Stimulated activated naive B cell treated with anti-CD40 and anti-IgM and Interleukin-4, amounts not matched to agents 10 μg/mL and 1 μg/mL and 100 μg/mL, for 72 hours (primary cell): ENCODE measurements at regions not wholly inside any gene's neighbourhood (a gene's known extent, or its start where the extent isn't known, plus 50 kb on each side); places are given as distances from the start of the nearest gene placed in this dataset.

Source experiments
- ATAC-seq, 2 donors: fragments of 150-1000 bp; cut with Tn5 transposase; replicated peaks; 2 replicates each; pipeline ENCODE4 v1.10.0; 2021; ENCODE audit warnings: moderate library complexity in 1 of 2
- DNase-seq: peaks from one replicate; pipeline ENCODE4 v3.0.0; 2021
- H3K27ac Mint-ChIP-seq: one replicate; pipeline ENCODE4 v1.8.0; 2022; ENCODE audit warnings: mild to moderate bottlenecking, mixed read lengths
- H3K27me3 Mint-ChIP-seq, 2 donors: one replicate each; pipeline ENCODE4 v1.8.0; 2022; ENCODE audit warnings: mixed read lengths in 2 of 2
- H3K36me3 Mint-ChIP-seq, 2 donors: one replicate each; pipeline ENCODE4 v1.8.0; 2022; ENCODE audit warnings: mixed read lengths in 2 of 2, mild to moderate bottlenecking in 1 of 2
- H3K4me1 Mint-ChIP-seq, 2 donors: one replicate each; pipeline ENCODE4 v1.8.0; 2022; ENCODE audit warnings: mixed read lengths in 2 of 2, mild to moderate bottlenecking in 1 of 2
- H3K4me3 Mint-ChIP-seq, 2 donors: one replicate each; pipeline ENCODE4 v1.8.0; 2022; ENCODE audit warnings: mild to moderate bottlenecking in 2 of 2, mixed read lengths in 2 of 2, moderate library complexity in 1 of 2
- H3K9me3 Mint-ChIP-seq, 2 donors: one replicate each; pipeline ENCODE4 v1.8.0; 2022; ENCODE audit warnings: mixed read lengths in 2 of 2, mild to moderate bottlenecking in 1 of 2

- Mint-ChIP-seq H3K4me3 (no peak overlapping the region), H3K27ac (no peak overlapping the region), H3K4me1 (no peaks in the 10 kb centered on the region), H3K27me3 (peaks cover 10 to 22% of the 10 kb centered on the region in 2 donors), H3K9me3 (no peaks in the 10 kb centered on the region), H3K36me3 (no peaks in the 10 kb centered on the region)
- ATAC-seq (no peak), DNase-seq (no peak)
Observed at GRCh38 chr12:67855103-67855502, 134.1 kb upstream of the IFNG-AS1 start.

DNA sequence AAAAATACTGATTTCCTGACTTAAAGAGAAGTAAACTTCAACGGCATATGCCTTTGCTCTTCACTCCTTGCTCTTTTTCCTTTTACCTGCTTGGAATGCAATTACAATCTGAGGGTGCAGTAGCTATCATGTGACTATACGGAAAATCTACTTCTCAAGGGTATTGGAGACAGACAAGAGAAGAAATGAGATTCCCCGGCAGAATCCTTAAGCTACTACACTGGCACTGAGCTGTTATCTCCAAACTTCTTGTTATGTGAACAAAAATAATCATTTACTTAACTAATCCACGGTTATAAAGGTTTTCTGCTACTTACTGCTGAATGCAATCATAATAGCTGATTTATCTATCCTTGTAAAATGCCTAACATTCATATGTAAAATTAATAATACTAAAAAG lies 118.0 kb upstream of the IFNG-AS1 start:
- no peak for DNase-seq
- Mint-ChIP-seq H3K4me1 (peaks cover 0 to 7% of the 10 kb centered on the region in 2 donors), H3K27me3 (peaks cover 0 to 6% of the 10 kb centered on the region in 2 donors), H3K36me3 (peaks cover 3 to 6% of the 10 kb centered on the region in 2 donors), H3K27ac (no peak overlapping the region), H3K9me3 (peaks cover 0 to 6% of the 10 kb centered on the region in 2 donors), H3K4me3 (no peak overlapping the region)
- no peak for ATAC-seq

DNA sequence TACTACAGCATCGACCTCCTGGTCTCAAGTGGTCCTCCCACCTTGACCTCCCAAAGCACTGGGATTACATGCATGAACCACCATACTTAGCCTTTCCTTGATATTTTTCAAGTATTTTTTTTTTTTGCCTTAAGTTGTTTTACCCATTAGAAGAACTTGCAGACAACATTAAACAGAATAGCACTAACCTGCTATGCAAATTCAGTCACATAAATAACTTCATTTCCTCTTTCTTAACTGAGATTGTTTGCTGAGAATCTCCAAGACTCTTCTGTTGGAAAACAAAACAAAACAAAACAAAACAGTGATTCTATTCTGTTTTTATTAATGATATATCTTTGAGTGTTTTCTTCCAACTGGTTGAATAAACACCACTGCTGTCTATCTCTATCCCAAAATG lies 115.9 kb upstream of the IFNG-AS1 start:
- no peak for DNase-seq
- no peak for ATAC-seq
- Mint-ChIP-seq H3K36me3 (peaks cover 2 to 3% of the 10 kb centered on the region in 2 donors), H3K4me3 (no peak overlapping the region), H3K27ac (no peak overlapping the region), H3K4me1 (peaks cover 0 to 7% of the 10 kb centered on the region in 2 donors), H3K27me3 (peaks cover 0 to 4% of the 10 kb centered on the region in 2 donors), H3K9me3 (peaks cover 0 to 4% of the 10 kb centered on the region in 2 donors)

DNA sequence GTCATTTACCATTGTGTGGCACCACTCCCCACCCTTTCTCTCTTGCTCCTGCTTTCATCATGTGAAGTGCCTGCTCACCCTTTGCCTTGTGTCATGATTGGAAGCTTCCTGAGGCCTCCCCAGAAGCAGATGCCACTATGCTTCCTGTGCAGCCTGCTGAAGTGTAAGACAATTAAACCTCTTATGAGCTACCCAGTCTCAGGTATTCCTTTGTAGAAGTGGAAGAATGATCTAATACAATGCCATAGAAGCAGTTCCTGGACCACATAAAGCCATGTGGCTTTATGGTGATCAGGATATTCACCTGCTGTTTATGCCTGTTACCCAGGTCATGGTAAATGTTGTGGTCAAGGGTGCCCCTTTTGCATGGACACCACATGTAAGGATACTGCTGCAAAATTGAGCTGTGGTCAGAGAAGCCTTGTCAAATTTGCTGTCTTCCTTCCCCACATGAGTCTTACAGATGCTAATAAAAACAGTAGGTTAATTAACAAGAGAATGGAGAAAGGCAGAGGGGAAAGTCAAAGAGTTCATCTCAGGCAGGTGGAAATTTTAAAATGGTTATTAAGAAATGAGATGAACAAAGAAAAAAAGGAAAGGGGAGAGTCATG lies 112.8 kb upstream of the IFNG-AS1 start:
- peaks cover 0 to 1% of the 10 kb centered on the region in 2 donors for H3K9me3 Mint-ChIP-seq
- DNase-seq (no peak), ATAC-seq (no peak)
- H3K4me3 Mint-ChIP-seq, result no peak overlapping the region
- H3K36me3 Mint-ChIP-seq, result no peaks in the 10 kb centered on the region
- peaks cover 0 to 7% of the 10 kb centered on the region in 2 donors for H3K4me1 Mint-ChIP-seq
- H3K27me3 Mint-ChIP-seq, result peaks cover 0 to 5% of the 10 kb centered on the region in 2 donors
- no peak overlapping the region for H3K27ac Mint-ChIP-seq

- H3K4me3 Mint-ChIP-seq, result no peak overlapping the region
- H3K27ac Mint-ChIP-seq, result no peak overlapping the region
- peaks cover 0 to 1% of the 10 kb centered on the region in 2 donors for H3K9me3 Mint-ChIP-seq
- DNase-seq (no peak), ATAC-seq (no peak)
- peaks cover 2 to 7% of the 10 kb centered on the region in 2 donors for H3K4me1 Mint-ChIP-seq
- H3K27me3 Mint-ChIP-seq, result peaks cover 0 to 11% of the 10 kb centered on the region in 2 donors
- H3K36me3 Mint-ChIP-seq, result no peaks in the 10 kb centered on the region
Observed at GRCh38 chr12:67877727-67878126, 111.5 kb upstream of the IFNG-AS1 start.

DNA sequence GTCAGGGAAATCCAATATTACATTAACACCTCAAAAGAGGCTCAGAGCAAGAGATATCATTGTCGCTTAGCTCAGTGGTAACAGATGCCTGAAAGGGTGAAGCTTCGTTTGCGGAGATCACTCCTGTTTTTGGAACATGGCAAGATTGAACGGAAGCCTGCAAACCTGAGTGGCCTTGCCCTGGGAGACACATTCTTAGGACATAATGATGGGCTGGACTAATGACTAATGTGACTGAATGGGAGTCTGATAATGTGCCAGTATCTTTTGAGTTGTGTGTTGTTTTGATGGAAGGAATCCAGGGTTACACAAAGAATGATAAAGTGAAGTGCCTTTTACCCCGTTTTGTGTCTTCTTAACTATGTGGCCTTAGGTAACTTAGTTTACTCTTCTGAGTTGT lies 109.3 kb upstream of the IFNG-AS1 start:
- H3K9me3 Mint-ChIP-seq, result peaks cover 0 to 1% of the 10 kb centered on the region in 2 donors
- no peak for ATAC-seq
- DNase-seq, result no peak
- H3K27ac Mint-ChIP-seq, result no peak overlapping the region
- H3K36me3 Mint-ChIP-seq, result no peaks in the 10 kb centered on the region
- H3K4me1 Mint-ChIP-seq, result peaks cover 0 to 2% of the 10 kb centered on the region in 2 donors
- H3K27me3 Mint-ChIP-seq, result peaks cover 5 to 17% of the 10 kb centered on the region in 2 donors
- no peak overlapping the region for H3K4me3 Mint-ChIP-seq

DNA sequence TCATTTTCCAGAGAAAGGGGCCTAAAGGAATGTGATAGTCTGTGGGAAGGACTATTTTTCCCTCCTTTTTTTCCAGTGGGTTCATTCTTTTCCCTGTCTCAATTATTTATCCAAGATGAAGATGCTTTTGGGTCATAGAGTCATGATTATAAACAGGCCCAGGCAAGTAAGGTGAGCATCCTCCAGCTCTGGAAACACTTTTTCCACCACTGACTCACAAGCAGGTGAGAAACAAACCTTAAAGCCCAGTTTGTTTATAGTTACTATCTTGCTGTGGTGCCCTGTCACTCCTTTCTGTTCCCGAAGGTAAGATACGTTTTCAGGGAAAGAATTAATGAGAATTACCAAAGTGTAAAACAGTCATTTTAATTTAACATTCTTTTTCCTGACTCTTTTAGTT lies 107.7 kb upstream of the IFNG-AS1 start:
- Mint-ChIP-seq H3K4me3 (no peak overlapping the region), H3K4me1 (peaks cover 0 to 2% of the 10 kb centered on the region in 2 donors), H3K27me3 (peaks cover 15 to 29% of the 10 kb centered on the region in 2 donors), H3K9me3 (no peaks in the 10 kb centered on the region), H3K27ac (no peak overlapping the region), H3K36me3 (no peaks in the 10 kb centered on the region)
- DNase-seq, result no peak
- ATAC-seq, result no peak

GRCh38 chr12:67884596-67884995 lies 104.7 kb upstream of the IFNG-AS1 start:
- Mint-ChIP-seq H3K9me3 (no peaks in the 10 kb centered on the region), H3K27me3 (peaks cover 19 to 34% of the 10 kb centered on the region in 2 donors), H3K27ac (no peak overlapping the region), H3K4me3 (no peak overlapping the region), H3K36me3 (no peaks in the 10 kb centered on the region), H3K4me1 (peaks cover 0 to 2% of the 10 kb centered on the region in 2 donors)
- ATAC-seq (no peak), DNase-seq (no peak)

- ATAC-seq, result no peak
Observed at GRCh38 chr12:67885375-67886169, 103.7 kb upstream of the IFNG-AS1 start.

DNA sequence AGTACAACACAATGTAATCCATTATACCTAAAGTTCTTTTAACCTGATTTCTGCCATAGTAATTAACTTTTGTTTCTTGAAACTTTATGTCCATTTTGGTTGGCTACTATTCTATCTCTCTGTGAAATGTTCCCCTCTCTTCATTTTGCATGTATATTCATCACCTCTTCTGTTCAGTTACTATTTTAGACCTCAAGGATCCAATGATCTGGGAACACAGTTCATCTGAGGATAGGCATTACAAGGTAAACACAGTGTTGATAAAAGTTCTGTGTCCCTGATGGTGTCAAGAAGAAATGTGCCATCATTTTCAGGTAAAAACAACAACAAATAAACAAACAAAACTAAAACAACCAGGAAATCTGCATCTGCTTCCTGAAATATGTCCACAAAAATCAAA lies 102.2 kb upstream of the IFNG-AS1 start:
- Mint-ChIP-seq H3K36me3 (no peaks in the 10 kb centered on the region), H3K4me3 (no peak overlapping the region), H3K4me1 (peaks cover 0 to 6% of the 10 kb centered on the region in 2 donors), H3K27me3 (peaks cover 24 to 29% of the 10 kb centered on the region in 2 donors), H3K9me3 (no peaks in the 10 kb centered on the region), H3K27ac (no peak overlapping the region)
- ATAC-seq (no peak), DNase-seq (no peak)

More at GRCh38 chr12:67885375-67886169, 103.7 kb upstream of the IFNG-AS1 start:
- Mint-ChIP-seq H3K27ac (no peak overlapping the region), H3K27me3 (peaks cover 19 to 29% of the 10 kb centered on the region in 2 donors), H3K36me3 (no peaks in the 10 kb centered on the region), H3K4me3 (no peak overlapping the region), H3K4me1 (peaks cover 0 to 3% of the 10 kb centered on the region in 2 donors), H3K9me3 (no peaks in the 10 kb centered on the region)
- DNase-seq, result no peak

DNA sequence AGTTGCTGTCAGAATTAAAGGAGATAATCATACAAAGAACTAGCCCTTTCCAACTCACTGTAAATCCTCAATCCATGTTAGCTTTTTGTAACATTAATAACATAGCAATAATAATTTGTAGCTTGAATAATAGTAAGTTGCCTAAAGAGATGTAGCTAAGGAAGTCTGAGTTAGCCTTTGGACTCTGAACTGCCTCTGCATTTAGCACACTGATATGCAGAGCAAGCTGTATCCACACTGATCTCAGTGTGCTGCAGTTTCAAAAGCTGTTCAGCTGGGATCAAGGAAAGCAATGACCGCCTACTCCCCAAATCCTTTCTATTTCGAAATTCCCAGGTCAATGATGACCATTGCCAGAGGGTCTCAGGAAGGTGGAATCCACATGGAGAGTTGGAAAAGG lies 99.3 kb upstream of the IFNG-AS1 start:
- no peak overlapping the region for H3K27ac Mint-ChIP-seq
- no peak overlapping the region for H3K4me3 Mint-ChIP-seq
- H3K27me3 Mint-ChIP-seq, result peaks cover 17 to 19% of the 10 kb centered on the region in 2 donors
- no peak for ATAC-seq
- no peaks in the 10 kb centered on the region for H3K9me3 Mint-ChIP-seq
- no peaks in the 10 kb centered on the region for H3K36me3 Mint-ChIP-seq
- no peak for DNase-seq
- peaks cover 0 to 4% of the 10 kb centered on the region in 2 donors for H3K4me1 Mint-ChIP-seq

GRCh38 chr12:67890726-67891258 lies 98.5 kb upstream of the IFNG-AS1 start:
- H3K36me3 Mint-ChIP-seq, result no peaks in the 10 kb centered on the region
- no peak for DNase-seq
- no peak overlapping the region for H3K27ac Mint-ChIP-seq
- H3K27me3 Mint-ChIP-seq, result peaks cover 10 to 13% of the 10 kb centered on the region in 2 donors
- peak; percentile 23 to 39 for ATAC-seq
- H3K4me3 Mint-ChIP-seq, result no peak overlapping the region
- no peaks in the 10 kb centered on the region for H3K9me3 Mint-ChIP-seq
- H3K4me1 Mint-ChIP-seq, result peaks cover 0 to 4% of the 10 kb centered on the region in 2 donors

GRCh38 chr12:67891596-67891995 lies 97.7 kb upstream of the IFNG-AS1 start:
- Mint-ChIP-seq H3K4me1 (peaks cover 0 to 4% of the 10 kb centered on the region in 2 donors), H3K4me3 (no peak overlapping the region), H3K36me3 (no peaks in the 10 kb centered on the region), H3K27me3 (peaks cover 6 to 9% of the 10 kb centered on the region in 2 donors), H3K27ac (no peak overlapping the region), H3K9me3 (no peaks in the 10 kb centered on the region)
- ATAC-seq (no peak), DNase-seq (no peak)

- DNase-seq (no peak), ATAC-seq (no peak)
- Mint-ChIP-seq H3K36me3 (no peaks in the 10 kb centered on the region), H3K4me1 (peaks cover 0 to 4% of the 10 kb centered on the region in 2 donors), H3K9me3 (no peaks in the 10 kb centered on the region), H3K4me3 (no peak overlapping the region), H3K27me3 (peaks cover 6 to 9% of the 10 kb centered on the region in 2 donors), H3K27ac (no peak overlapping the region)
Observed at GRCh38 chr12:67892259-67893021, 96.8 kb upstream of the IFNG-AS1 start.
